ENCODE measurements at regions not wholly inside any gene's neighbourhood (a gene's known extent, or its start where the extent isn't known, plus 50 kb on each side); places are given as distances from the start of the nearest gene placed in this dataset.
A peak's percentile ranks its signal among the peaks of the same experiment; 100 is the strongest.
"Not testable (repeated sequence)": the region's sequence is repeated elsewhere in the genome, so short reads cannot be mapped to it uniquely, and the experiment has no call there.

DNA sequence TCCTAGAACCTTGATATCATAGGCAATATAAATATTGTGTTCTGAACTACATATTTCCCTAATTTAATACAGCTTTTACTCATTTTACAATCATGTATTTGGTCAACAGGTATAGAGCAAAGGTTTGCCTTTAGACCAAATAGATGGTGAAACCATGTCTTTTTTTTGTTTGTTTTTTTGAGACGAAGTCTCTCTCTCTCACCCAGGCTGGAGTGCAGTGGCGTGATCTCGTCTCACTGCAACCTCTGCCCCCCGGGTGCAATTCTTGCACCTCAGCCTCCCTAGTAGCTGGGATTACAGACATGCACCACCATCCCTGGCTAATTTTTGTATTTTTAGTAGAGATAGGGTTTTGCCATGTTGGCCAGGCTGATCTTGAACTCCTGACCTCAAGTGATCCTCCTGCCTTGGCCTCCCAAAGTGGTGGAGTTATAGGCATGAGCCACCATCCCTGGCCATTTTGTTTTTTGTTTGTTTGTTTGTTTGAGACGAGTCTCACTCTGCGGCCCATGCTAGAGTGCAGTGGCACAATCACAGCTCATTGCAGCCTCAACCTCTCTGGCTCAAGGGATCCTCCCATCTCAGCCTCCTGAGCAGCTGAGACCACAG lies 243.7 kb upstream of the FOXN3 start:
- DNase-seq (ENCODE audit: low spot score): not testable (repeated sequence)

DNA sequence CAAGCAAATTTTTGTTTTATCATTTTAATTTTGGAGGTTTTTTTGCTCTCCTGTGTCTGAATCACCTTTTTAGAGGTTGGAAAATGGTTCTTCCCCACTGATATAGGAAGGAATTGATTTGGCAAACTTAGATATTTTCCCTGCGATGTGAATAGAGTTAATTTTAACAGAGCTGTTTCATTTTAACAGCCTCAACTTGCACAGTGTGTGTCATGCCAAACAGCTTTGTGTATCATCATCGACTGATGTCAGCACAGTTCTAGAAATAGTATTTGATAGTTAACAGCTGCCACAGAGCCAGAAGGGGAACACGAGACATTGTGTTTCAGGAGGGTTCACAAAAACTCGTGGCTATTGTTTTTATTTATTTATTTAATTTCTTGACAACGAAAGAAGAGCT lies 243.1 kb upstream of the FOXN3 start:
- DNase-seq (ENCODE audit: low spot score): no peak

DNA sequence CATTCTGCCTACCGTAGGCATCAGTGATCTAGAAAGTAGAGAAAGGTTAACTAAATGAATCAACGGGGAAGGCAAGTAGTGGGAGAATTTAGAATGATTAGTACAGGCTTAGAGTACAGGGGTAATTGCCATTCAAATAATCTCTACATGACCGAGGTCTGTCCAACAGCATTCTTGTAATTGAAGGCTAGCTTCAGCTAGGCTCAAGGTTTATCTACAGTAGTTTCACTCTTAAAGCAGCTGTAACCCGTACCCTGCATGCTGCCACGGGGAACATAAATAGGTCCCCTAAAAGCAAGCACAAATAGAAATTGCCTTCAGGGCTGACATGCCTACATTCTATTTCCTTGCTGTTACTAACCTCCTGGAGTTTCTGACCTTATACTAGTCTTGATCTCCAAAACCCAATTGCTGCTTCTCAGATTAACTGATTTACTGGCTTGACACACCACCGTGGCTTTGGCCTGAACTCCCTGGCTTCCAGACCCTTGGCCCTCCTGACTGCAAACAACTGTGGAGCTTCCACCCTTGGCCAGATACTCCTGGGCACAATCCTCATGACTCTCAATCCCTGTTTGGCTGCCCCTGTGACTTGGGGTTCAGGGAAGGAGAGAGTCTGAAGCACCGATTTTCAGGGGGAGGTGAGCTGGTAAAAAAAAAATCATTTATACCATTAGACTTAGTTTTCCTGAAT lies 242.1 kb upstream of the FOXN3 start:
- no peak for DNase-seq (ENCODE audit: low spot score)

DNA sequence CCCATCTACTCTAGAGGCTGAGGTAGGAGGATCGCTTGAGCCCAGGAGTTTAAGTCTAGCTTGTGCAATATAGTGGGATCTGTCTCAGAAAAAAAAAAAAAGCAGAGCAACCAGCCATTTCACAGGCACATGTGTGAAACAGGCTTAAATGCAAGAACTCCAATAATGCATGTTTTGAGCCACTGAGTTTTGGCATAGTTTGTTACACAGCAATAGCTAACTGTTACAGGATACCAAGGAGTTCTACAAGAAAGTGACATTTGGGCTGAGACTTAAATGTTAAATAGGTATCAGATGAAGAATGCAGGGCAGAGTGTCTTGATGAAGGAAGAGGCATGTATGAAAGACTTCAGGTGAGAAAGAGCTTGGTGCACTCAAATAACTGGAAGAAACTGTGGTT lies 240.0 kb upstream of the FOXN3 start:
- DNase-seq (ENCODE audit: low spot score): no peak

DNA sequence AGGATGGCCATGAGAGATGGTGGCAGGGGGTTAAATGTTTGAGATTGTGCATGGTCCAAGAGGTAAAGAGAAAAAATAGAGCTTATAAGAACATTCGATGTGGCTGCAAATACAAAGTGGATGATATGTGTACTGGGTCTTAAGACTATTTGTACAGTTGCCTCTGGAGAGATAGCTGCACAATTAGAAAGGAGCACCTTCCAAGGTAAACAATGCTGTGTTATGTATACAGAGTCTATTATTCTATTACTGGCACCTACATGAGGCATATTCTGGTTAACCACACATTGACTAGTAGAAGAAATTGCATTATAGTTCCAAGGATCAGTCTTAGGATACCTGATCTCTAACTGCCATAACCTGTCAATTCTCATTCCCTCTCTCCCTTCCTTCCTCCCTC lies 238.0 kb upstream of the FOXN3 start:
- DNase-seq (ENCODE audit: low spot score): no peak

DNA sequence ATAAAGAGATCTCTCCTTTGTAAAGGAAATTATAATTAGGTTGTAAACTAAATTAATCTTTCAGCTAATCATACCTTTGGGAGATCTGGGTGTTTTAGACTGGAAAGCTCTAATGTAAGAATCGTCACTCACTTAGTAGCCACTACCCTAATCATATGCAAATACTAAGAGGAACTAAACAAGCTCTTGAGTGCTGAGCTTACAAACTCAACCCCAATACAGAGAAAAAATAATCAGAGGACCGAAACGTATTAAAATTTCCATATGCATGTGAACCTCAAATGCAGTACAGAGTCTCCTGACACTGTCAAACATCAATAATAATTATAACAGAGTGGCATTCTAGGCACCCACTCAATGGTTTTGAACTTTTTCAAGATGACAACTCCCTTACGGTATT lies 235.3 kb upstream of the FOXN3 start:
- no peak for DNase-seq (ENCODE audit: low spot score)

DNA sequence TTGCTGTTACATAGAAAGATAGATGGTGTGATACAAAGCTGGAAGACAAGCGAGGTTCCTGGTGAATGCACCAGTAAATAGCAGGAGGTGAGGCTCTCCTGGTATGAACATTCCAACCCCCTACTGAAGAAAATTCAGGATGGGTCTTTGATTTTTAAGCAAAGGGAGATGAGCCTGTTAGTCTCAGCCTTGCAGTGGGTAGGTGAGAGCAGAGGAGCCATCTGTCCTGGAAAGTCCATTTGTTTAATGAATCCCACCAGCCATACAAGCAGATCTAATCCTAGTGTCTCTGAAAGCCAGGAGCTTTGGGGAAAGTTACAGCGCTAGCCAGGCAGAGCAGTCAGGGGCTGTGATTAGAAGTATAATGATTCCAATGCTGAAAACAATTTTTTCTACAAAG lies 234.8 kb upstream of the FOXN3 start:
- DNase-seq (ENCODE audit: low spot score): no peak

DNA sequence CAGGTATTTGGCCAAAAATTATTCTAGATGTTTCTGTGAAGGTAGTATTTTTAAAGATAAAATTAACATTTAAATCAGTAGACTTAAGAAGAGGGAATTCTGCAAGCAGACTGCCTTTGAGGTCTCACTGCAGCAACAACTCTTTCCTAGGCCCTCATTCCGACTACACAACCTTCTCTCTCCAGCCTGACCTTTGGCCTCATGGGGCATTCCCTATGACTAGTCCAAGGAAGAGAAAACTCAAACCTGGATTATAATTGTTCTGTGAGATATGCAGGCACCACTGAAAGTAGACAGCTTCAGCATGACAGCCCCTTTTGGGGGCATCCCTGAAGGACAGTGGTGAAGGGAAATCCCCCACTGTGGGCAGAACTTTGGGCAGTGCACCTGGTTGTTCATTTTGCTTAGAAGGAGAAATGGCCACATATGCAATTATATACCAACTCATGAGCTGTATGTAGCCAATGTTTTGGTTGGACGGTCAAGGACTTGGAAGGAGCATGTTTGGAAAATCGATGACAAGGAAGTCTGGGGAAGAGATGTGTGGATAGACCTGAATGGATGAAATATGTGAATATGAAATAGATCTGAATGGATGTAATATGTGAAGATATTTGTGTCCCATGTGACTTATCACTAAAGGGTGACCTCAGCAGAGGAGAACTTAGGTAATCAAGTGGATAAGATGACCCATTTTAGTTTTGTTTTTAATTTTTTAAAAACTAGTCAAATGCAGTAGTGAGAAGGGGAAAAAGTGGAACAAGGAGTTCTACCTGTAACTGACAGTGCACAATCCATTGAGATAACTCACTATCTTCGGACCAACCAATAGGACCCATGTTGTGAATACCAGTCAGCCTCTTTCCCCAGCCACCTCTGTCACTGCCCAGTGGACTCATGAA lies 233.3 kb upstream of the FOXN3 start:
- DNase-seq (ENCODE audit: low spot score): no peak

DNA sequence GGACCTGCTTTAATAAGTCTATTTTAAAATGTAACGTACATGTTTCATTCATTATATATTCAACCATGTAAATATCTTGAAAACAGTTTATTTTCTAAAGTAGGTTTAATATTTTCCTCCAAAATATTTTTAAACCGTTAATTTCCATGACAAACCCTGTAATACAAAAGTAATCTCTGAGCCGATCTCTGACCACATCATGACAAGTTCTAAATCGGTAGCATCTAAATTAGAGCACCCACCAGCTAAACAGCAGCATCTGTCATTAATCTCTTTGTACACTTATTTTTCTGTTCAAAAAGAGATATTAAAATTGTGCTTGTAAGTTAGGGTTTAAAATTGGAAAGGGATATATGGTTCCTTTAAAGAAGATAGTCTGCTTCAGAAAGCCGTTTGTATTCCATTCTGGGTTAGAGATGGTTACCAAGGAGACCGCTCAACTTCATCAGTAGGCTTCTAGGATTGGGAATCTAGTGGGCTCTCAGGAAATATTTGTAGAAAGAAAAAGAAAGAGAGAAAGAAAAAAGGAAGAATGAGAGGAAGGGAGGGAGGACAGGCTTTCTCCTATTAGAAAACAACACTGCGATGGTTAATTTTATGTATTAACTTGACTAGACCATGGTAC lies 232.5 kb upstream of the FOXN3 start:
- DNase-seq (ENCODE audit: low spot score): no peak

DNA sequence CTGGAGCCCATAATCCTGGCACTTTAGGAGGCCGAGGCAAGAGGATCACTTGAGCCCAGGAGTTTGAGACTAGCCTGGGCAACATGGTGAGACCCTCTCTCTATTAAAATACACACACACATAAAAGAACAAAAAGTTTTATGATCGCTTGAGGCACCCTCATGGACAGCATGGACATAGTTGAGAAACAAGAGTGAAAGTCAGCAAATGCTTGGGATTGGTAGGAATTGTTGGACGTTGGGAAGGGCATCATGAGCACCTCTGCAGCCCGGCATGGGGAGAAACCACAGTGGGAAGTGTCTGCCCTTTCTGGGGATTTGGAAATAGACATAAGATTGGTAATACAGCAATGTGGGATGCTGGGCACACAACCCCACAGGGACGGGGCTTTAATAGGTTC lies 231.9 kb upstream of the FOXN3 start:
- no peak for DNase-seq (ENCODE audit: low spot score)

DNA sequence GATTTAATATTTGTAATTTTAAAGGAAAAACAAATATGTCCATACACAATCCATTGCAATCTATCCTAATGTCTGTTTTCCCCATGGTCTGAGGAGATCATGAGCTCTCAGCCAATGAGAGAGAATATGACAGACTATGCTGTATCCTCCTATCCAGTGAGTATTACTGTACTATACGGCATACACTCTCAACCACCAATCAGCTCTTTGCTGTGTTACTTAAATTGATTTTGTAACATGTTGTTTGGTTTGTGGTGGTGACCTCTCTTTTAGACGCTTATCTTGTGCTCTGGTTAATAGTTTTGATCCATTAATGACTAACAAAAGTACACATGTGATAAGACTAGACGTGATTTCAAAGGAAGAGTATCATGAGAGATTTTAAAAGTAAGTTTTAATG lies 231.5 kb upstream of the FOXN3 start:
- peak; percentile 79 for DNase-seq (ENCODE audit: low spot score)

DNA sequence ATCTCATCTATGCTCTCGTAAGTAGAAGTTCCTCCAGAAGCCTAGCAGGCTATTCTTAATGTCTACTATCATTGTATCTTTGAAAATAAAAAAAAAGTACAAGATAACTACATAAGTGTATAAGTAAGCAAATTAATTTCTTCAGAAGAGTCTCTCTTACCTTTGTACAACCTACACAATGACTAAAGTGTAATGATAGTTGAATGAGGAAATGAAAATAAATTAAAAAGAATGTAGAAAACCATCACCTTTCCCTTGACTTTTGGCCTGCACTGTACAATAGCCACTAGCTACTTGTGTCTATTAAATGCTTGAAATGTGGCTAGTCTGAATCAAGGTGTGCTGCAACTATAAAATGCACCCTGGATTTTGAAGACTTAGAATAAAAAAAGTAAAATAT lies 229.9 kb upstream of the FOXN3 start:
- no peak for DNase-seq (ENCODE audit: low spot score)

DNA sequence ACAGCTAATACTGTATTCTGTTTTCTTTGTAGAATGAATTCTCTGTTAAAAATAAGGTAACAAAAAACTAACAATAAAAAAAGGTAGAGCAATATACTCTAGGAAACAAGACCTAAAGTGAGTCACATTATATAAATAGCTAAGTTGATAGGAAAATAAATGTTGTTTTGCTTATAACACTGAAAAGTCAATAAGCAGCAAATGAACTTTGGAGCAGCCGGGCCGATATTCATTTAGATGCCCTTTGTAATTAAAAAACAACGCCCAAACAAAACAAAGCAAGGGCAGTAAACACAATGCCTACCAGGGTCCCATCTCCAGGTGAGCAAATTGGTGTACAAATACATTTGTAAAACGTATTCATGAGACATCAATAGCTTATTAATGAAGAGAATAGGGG lies 227.6 kb upstream of the FOXN3 start:
- no peak for DNase-seq (ENCODE audit: low spot score)

DNA sequence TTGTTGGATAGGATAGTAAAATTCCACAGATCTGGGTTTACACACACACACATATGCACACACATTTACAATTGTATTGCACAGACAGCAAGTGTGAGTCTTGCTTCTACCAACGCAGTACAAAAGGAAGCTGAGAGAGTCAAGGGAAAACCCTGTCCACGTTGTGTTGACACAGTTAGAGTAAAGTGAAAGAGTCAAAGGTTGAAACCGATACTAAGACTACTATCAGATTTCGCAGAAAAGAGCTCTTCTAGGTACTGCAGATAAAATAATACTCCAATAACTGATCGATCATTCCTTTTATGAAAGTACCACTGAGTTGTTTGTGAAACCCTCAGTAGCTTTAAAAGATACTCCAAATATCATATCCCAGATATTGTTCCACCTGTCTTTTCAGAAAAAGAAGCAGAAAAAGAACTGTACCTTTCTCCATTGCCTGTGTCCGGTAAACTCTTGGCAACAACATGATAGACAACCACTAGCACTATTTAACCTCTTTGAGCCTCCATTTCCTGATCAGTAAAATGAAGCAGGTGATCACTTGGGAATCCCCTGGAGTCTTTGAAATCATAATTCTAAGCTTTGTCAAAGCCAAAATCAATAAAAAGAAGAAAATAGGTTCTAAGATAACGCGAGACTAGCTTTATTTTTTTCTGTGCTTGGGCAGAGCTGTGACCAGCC lies 224.6 kb upstream of the FOXN3 start:
- DNase-seq (ENCODE audit: low spot score): peak; percentile 42

DNA sequence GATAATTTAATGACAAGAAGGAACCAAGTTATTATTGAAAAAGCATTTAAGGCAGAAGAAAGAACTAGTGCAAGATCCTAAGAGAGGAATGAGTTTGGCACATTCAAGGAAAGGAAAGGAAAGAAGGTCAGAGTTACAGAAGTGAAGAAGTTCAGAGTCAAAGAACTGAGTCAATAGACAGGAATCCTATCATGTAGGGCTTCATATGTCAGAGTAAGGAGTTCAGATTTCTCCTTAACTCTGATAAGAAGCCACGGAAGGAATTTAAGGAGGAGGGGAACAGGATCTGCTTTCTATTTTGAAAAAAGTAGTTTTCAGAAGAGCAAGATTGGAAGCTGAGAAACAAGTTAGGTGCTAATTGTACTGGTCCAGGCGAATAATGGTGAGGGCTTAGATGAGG lies 223.1 kb upstream of the FOXN3 start:
- no peak for DNase-seq (ENCODE audit: low spot score)

DNA sequence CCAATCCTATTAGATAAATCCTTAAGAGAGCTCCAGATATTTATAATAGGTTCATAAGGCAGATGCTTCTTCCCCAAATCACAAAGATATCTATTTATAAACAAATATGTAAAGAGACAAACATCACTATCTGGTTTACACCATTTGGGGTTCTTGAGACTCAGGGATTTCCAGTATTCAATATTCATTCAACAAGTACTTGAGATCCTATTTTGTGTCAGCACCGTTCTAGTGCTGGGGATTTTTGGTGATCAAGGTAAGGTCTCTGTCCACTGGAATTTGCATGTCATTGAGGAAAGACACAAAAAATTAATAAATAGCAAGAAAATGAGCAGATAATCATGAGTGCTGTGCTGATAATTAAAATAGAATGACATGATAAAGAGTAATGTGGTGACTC lies 222.7 kb upstream of the FOXN3 start:
- no peak for DNase-seq (ENCODE audit: low spot score)

DNA sequence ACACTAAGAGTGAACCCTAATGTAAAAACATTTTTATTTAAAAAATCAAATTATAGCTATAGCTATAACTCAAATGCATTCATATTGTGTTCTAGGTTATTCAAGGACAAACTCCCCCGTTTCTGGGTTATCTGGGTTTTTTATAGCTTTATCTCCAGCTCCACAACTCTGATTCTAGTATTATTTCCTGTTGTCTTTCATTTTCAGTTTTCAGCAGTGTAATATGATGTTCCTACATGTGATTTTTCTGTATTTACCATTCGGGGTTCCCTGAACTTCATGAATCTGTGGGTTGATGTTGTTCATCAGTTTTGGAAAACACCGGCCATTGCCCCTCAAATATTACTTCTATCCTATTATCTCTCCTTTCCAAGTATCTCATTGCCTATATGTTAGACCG lies 221.9 kb upstream of the FOXN3 start:
- DNase-seq (ENCODE audit: low spot score): no peak

DNA sequence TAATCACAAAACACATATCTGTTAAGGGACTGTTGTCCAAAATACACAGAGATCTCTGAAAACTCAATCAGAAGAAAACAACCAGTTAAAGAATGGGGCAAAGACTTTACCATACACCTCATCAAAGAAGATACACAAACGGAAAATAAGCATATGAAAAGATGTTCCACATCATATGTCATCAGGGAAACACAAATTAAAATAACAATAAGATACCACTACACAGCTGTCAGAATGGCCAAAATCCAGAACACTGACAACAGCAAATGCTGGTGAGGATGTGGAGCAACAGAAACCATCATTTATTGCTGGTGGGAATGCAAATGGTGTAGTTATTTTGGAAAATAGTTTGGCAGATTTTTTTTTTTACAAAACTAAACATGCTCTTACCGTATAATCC lies 220.5 kb upstream of the FOXN3 start:
- DNase-seq (ENCODE audit: low spot score): no peak

DNA sequence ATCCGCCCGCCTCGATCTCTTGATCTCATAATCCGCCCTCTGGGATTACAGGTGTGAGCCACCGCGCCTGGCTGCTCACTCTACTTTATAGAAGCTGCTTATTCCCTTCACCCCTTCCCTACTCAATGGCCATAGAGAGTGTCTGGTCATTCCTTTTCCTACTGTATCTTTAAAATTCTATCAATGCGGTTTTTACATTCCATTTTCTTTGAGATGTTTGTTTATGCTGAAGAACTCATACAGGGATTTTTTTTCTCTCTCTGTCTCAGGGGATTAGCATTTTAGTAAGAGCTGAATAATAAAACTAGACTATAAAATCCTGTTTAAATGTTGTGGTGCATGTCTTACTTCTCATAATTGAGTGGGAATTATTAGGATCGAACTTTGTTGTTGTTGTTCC lies 218.6 kb upstream of the FOXN3 start:
- DNase-seq (ENCODE audit: low spot score): no peak

DNA sequence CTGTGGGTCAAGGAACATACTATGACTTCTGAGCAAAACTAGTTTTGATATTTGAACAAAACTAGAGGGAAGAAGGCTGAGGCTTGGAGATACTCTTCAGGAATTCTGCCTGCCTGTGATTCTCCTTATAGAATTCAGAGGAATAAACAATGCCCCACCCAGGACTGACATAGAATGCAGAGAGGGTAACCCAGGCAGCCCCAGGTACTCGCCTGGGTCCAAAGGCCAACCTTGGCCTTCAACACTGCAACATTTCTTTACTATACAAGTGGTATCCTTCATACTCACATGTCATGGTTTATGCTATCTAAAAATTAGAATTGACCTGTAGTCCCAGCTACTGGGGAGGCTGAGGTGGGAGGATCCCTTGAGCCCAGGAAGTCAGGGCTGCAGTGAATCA lies 217.0 kb upstream of the FOXN3 start:
- no peak for DNase-seq (ENCODE audit: low spot score)

DNA sequence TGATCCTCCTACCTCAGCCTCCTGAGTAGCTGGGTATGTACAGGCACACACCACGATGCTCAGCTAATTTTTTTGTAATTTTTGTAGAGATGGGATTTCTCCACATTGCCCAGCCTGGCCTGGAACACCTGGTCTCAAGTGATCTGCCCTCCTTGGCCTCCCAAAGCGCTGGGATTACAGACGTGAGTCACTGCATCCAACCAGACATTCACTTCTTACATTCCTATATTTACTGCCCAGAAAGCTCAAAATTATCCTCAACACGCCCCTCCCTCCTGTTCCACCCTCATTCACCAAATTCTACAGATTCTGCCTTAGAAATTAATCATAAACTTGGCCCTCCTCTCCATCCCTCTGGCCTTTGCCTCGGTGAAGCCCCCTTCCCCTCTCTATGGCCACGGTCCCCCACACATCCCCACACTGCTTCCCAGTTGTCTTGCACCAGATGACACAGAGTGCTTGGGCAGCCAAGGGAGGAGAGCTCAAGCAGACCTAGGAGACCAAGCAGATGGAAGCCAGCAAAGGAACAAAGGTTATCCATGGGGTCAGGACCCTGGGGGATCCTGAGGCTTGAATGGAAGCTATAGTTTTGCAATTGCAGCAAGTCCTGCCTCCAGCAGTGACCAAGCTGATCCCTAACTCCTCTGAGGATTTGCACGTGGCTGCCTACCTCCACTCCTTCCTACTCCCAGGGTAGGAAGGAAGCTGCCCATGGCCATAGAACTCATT lies 213.2 kb upstream of the FOXN3 start:
- no peak for DNase-seq (ENCODE audit: low spot score)

DNA sequence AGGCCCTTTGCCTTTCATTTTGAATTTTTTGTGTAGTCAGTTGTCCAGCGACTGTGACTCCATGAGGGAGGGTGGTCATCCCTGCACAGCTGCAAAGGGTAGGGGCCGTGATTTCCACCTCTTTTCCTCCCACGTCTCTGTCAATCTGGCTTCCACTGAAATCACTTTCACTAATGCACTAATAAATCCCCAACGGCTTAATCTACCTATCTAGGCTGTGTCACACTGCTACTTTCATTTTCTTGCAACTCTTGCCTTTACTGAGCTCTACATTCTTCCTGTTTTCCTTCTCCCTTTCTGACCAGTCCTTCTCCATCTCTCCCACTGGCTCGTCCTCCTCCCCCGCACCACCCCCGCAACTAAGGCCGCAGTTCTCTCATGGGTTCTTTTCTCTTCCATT lies 212.3 kb upstream of the FOXN3 start:
- no peak for DNase-seq (ENCODE audit: low spot score)
